Activated effector memory CD4-positive, alpha-beta T cell treated with Interleukin-2 at 50 U/mL for 16 hours (primary cell): ENCODE measurements at regions not wholly inside any gene's neighbourhood (a gene's known extent, or its start where the extent isn't known, plus 50 kb on each side); places are given as distances from the start of the nearest gene placed in this dataset.

Experiments used
- DNase-seq: peaks from one replicate; pipeline ENCODE4 v3.0.0-alpha.2; 2020

- DNase-seq: no peak
Observed at GRCh38 chr1:48164571-48164970, 57.9 kb upstream of the SLC5A9 start.

GRCh38 chr1:48160486-48161132, 61.9 kb upstream of the SLC5A9 start:
- no peak for DNase-seq

- no peak for DNase-seq
Observed at GRCh38 chr1:48139275-48139674, 83.2 kb upstream of the SLC5A9 start.

- no peak for DNase-seq
Observed at GRCh38 chr1:48127735-48128685, 94.5 kb upstream of the SLC5A9 start.

GRCh38 chr1:48123647-48124046, 98.9 kb upstream of the SLC5A9 start:
- no peak for DNase-seq

- no peak for DNase-seq
Observed at GRCh38 chr1:48121955-48122354, 100.6 kb upstream of the SLC5A9 start.

GRCh38 chr1:48120621-48121020, 101.9 kb upstream of the SLC5A9 start:
- DNase-seq: no peak

GRCh38 chr1:48115835-48116234, 106.7 kb upstream of the SLC5A9 start:
- no peak for DNase-seq

GRCh38 chr1:48114596-48115382, 107.7 kb upstream of the SLC5A9 start:
- no peak for DNase-seq

GRCh38 chr1:48109390-48110013, 112.3 kb upstream of the TRABD2B start:
- DNase-seq: no peak

GRCh38 chr1:48107516-48107915, 110.3 kb upstream of the TRABD2B start:
- DNase-seq: no peak

- no peak for DNase-seq
Observed at GRCh38 chr1:48106049-48106448, 108.9 kb upstream of the TRABD2B start.

GRCh38 chr1:48105165-48105564, 108.0 kb upstream of the TRABD2B start:
- DNase-seq: no peak

- no peak for DNase-seq
Observed at GRCh38 chr1:48103495-48103894, 106.3 kb upstream of the TRABD2B start.

- no peak for DNase-seq
Observed at GRCh38 chr1:48102766-48103165, 105.6 kb upstream of the TRABD2B start.

- no peak for DNase-seq
Observed at GRCh38 chr1:48099072-48099773, 102.0 kb upstream of the TRABD2B start.

- DNase-seq: peak; percentile 38
Observed at GRCh38 chr1:48093696-48094528, 96.7 kb upstream of the TRABD2B start.

- DNase-seq: no peak
Observed at GRCh38 chr1:48093147-48093546, 96.0 kb upstream of the TRABD2B start.

- no peak for DNase-seq
Observed at GRCh38 chr1:48092401-48092800, 95.2 kb upstream of the TRABD2B start.

GRCh38 chr1:48089356-48089891, 92.2 kb upstream of the TRABD2B start:
- DNase-seq: no peak

- no peak for DNase-seq
Observed at GRCh38 chr1:48084826-48085225, 87.6 kb upstream of the TRABD2B start.
